ENCODE measurements at regions not wholly inside any gene's neighbourhood (a gene's known extent, or its start where the extent isn't known, plus 50 kb on each side); places are given as distances from the start of the nearest gene placed in this dataset.

GRCh38 chr9:79430619-79431018 lies 141.1 kb upstream of the TLE4 start:
- Histone ChIP-seq H3K27me3 (ENCODE audit: control insufficient read depth in 2 of 2, insufficient read depth in 2 of 2, low read length in 2 of 2) (no peaks in the 10 kb centered on the region), H3K4me2 (replicated peaks; ENCODE audit: extremely low read depth, low read length, poor library complexity, severe bottlenecking) (no peak overlapping the region), H3K4me3 (replicated peaks in 1 of 3; ENCODE audit: low read depth in 2 of 3, low read length in 3 of 3) (no peak overlapping the region), H3K4me1 (ENCODE audit: control insufficient read depth in 1 of 2, insufficient read depth in 2 of 2, low read length in 2 of 2) (no peaks in the 10 kb centered on the region), H2AFZ (ENCODE audit: insufficient read depth, low read depth, low read length, poor library complexity, severe bottlenecking) (no peak overlapping the region), H3K9ac (ENCODE audit: insufficient read depth, low read length, poor library complexity, severe bottlenecking) (no peak overlapping the region), H3K9me3 (replicated peaks in 1 of 2; ENCODE audit: control insufficient read depth in 1 of 2, insufficient read depth in 1 of 2, low read length in 2 of 2) (peaks cover 8 to 11% of the 10 kb centered on the region in 2 donors), H3K27ac (ENCODE audit: low read depth in 1 of 2, low read length in 2 of 2) (no peak overlapping the region), H3K79me2 (ENCODE audit: insufficient read depth, low read length) (no peaks in the 10 kb centered on the region), H3K36me3 (replicated peaks in 1 of 2; ENCODE audit: control insufficient read depth in 1 of 2, insufficient read depth in 2 of 2, low read length in 2 of 2) (no peaks in the 10 kb centered on the region), H4K20me1 (ENCODE audit: insufficient read depth, low read length) (no peaks in the 10 kb centered on the region)
- Mint-ChIP-seq H3K36me3 (no peaks in the 10 kb centered on the region), H3K4me3 (no peak overlapping the region), H3K9me3 (peaks cover 4 to 17% (median 9%) of the 10 kb centered on the region in 7 donors), H3K4me1 (no peaks in the 10 kb centered on the region), H3K27ac (no peak overlapping the region), H3K27me3 (ENCODE audit: low read depth in 3 of 3) (peaks cover 0 to 1% (median 1%) of the 10 kb centered on the region in 3 donors)
- no peak for TF ChIP-seq CTCF (IDR thresholded peaks at IDR 0.05)
- DNase-seq, result no peak
- intact Hi-C loops (cut with micrococcal nuclease), result no loop called here

GRCh38 chr9:79431019-79431679 lies 140.6 kb upstream of the TLE4 start:
- no peaks in the 10 kb centered on the region for H3K4me1 ChIP-seq (ENCODE audit: control insufficient read depth in 1 of 2, insufficient read depth in 2 of 2, low read length in 2 of 2)
- DNase-seq, result no peak
- no peak overlapping the region for H3K9ac ChIP-seq (ENCODE audit: insufficient read depth, low read length, poor library complexity, severe bottlenecking)
- H3K27ac Mint-ChIP-seq, result no peak overlapping the region
- peaks cover 0 to 1% (median 1%) of the 10 kb centered on the region in 3 donors for H3K27me3 Mint-ChIP-seq (ENCODE audit: low read depth in 3 of 3)
- no peak overlapping the region for H2AFZ ChIP-seq (ENCODE audit: insufficient read depth, low read depth, low read length, poor library complexity, severe bottlenecking)
- no peaks in the 10 kb centered on the region for H3K4me1 Mint-ChIP-seq
- no peaks in the 10 kb centered on the region for H3K36me3 ChIP-seq (replicated peaks in 1 of 2; ENCODE audit: control insufficient read depth in 1 of 2, insufficient read depth in 2 of 2, low read length in 2 of 2)
- TF ChIP-seq CTCF (IDR thresholded peaks at IDR 0.05), result no peak
- no peak overlapping the region for H3K4me3 ChIP-seq (replicated peaks in 1 of 3; ENCODE audit: low read depth in 2 of 3, low read length in 3 of 3)
- 91% methylated on average over 2 of the region's 4 CpGs for WGBS (ENCODE audit: insufficient coverage)
- peaks cover 6 to 11% of the 10 kb centered on the region in 2 donors for H3K9me3 ChIP-seq (replicated peaks in 1 of 2; ENCODE audit: control insufficient read depth in 1 of 2, insufficient read depth in 1 of 2, low read length in 2 of 2)
- intact Hi-C loops (cut with micrococcal nuclease), result no loop called here
- no peak overlapping the region for H3K4me3 Mint-ChIP-seq
- peaks cover under 1 to 12% (median 6%) of the 10 kb centered on the region in 7 donors for H3K9me3 Mint-ChIP-seq
- no peaks in the 10 kb centered on the region for H3K36me3 Mint-ChIP-seq
- H3K4me2 ChIP-seq (replicated peaks; ENCODE audit: extremely low read depth, low read length, poor library complexity, severe bottlenecking), result no peak overlapping the region
- H3K27ac ChIP-seq (ENCODE audit: low read depth in 1 of 2, low read length in 2 of 2), result no peak overlapping the region
- no peaks in the 10 kb centered on the region for H3K27me3 ChIP-seq (ENCODE audit: control insufficient read depth in 2 of 2, insufficient read depth in 2 of 2, low read length in 2 of 2)
- H4K20me1 ChIP-seq (ENCODE audit: insufficient read depth, low read length), result no peaks in the 10 kb centered on the region
- H3K79me2 ChIP-seq (ENCODE audit: insufficient read depth, low read length), result no peaks in the 10 kb centered on the region

Measured in CD14-positive monocyte (primary cell).